Iris pigment epithelial cell (primary cell): ENCODE measurements at regions not wholly inside any gene's neighbourhood (a gene's known extent, or its start where the extent isn't known, plus 50 kb on each side); places are given as distances from the start of the nearest gene placed in this dataset.

Experiments used
- DNase-seq: peaks from one replicate; pipeline ENCODE4 v3.0.0-alpha.2; 2011; ENCODE audit warnings: low read depth

DNA sequence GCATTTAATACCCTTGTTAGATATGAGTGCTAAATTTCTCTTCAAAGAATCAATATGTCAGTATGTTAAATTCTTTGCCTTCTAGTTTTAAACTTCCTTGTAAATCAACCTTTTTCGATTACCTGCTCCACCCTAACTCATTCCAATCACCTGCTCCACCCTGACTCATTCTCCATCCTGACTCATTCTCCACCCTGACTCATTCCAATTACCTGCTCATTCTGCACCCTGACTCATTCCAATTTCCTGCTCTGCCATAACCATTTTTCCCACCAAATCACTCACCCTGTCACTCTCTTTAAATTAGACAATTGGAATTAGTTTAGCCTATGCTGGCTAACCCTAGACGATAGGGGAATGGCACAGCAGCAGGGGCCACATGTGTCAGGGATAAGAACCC is 519.5 kb upstream of the LRRC4C start:
- no peak for DNase-seq

DNA sequence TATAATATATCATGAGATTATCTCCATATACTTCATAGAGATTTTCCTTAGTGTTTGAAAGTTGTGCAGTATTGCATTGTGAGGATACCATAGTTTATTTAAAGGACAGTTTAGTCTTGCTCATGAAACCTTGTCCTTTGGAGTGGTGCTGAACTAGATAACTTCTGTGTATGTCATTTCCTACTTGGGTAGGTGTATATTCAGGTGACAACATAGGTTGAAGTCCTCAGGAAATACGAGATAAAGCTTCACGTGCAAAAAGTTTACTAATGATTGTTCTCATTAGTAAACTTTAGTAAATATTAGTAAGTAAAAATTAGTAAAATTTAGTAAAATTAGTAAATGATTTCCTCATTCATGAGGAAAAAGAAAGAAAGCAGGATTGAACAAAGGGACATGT is 521.3 kb upstream of the LRRC4C start:
- DNase-seq, result no peak

DNA sequence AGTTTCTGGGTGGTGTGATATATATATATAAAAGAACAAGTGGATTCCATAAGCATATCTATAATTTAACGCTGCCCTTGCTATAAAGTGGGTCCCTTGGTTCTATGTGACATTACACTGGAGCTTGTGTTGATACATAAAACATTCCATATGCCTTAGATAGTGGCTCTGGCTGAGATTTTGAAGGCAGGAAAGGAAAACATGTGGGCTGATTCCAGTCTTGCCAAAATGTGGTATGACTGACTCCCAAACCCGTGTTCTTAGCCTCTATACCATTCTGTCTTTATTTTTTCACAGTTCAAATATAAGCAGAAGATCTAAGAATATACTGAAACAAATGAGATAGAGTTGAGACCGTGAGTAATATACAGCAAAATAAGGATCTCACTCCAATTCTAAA is 522.8 kb upstream of the LRRC4C start:
- no peak for DNase-seq

DNA sequence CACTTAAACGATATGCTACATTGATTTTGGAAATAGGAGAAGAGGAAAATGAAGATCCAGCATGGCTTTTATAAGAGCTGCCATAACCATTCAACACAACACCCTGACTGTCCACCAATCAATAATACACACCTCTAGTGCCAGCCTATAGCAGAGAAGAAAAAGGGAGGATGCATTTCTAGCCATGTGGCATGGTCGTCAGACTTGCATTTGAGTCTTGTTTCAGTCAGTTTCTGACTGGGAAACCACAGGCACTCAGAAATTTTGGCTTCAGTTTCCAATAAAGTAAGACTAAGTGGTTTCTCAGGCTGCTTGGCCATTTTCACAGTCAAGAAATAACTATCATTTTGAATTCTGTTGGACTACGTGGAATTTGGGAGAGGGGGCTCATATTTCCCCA is 523.5 kb upstream of the LRRC4C start:
- DNase-seq, result no peak

DNA sequence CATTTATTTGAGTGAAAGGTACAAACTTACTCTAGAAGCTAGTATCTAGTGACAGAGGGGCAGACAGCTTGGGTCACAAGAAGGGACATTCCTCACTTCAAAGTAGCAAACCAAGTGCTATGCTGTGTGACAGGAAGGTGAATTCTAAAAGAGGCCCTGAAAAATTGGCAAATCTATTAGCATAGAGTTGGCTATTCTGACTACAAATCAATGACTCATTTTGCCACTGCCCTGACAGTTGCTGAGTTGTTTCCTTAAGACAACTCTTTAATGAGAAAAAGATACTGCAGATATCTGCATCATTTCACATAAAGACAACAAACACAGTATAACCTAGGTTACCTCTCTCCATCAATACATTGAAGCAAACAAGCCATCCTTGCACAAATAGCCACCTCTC is 524.0 kb upstream of the LRRC4C start:
- no peak for DNase-seq

DNA sequence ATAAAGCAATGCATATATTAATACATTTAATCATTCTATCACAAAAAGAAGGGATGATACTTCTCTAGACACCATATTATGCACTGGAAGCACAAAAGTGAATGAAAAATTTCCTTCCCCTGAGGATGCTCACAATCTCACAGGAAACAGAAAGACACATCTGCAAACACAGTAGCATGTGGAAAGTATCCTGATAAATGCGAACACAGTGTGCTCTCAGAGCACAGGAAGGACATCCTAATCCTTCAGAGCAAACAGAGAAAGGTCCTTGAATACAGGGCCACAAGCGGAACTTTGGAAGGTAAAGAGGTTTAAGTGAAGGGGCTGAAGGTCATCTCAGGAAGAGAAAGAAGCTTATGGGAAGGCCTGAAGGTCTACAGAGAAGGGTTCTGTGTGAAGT is 524.6 kb upstream of the LRRC4C start:
- DNase-seq, result no peak

DNA sequence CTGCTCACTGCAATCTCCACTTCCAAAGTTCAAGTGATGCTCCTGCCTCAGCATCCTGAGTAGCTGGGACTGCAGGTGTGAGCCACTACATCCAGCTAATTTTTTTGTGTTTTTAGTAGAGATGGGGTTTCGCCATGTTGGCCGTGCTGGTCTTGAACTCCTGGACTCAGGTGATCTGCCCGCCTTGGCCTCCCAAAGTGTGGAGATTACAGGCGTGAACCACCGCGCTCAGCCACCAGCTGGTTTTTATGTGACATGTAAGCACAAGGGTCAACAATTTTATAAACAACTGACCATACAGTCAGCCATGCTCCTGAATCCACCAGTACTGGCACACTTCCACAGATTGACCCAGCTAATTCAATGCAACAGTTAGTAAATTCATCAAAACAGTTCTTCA is 526.3 kb upstream of the LRRC4C start:
- DNase-seq, result no peak

DNA sequence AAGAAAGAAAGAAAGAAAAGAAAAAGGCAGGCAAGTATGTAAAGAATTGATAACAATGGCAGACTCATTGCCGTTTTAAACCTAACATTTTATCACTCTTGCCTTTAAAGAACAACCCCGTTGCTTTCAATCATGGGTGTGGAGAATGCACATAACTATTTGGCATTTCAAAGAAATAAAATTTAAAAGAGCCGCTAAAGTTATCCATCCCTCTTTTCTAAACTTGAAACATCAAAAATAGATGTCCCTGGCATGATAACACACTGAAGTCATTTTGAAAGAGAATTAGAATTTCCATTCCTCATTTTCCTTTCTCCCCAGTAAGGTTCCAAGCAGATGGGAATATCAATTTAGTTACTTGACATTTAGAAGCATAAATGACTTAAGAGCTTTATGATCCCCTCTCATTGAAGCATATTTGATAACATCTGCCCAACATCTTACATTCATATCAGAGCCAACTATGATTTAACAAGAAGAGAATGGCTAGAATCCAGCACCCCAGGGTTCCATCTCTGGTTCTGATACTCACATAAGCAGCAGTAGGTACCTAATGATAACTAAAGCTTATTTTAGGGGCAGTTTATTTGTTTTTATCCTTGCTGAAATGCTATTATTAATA is 529.6 kb upstream of the LRRC4C start:
- no peak for DNase-seq

DNA sequence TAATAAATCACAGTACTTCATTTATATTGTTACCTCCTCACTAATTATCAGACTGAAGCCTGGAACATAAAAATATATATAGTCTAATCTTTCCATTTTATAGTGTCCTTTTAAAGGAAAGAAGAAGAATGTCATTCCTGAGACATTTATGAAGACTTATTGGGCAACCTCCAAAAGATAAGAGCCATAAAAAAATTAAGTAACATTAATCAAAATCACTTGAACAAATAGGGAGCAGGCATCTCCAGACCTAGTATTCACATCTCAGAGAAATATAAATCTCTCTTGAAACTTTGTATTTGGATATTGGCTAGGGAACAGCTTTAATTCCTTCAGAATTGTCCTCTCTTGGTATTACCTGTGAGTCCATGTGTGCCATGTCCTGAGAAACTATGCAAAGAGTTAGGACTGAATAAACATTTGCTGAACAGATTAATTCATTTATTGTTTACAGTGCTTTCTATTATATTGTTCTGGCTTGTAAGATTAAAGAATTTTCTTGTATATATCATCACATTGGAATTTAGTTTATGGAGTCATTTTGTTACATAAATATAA is 530.5 kb upstream of the LRRC4C start:
- DNase-seq, result no peak

DNA sequence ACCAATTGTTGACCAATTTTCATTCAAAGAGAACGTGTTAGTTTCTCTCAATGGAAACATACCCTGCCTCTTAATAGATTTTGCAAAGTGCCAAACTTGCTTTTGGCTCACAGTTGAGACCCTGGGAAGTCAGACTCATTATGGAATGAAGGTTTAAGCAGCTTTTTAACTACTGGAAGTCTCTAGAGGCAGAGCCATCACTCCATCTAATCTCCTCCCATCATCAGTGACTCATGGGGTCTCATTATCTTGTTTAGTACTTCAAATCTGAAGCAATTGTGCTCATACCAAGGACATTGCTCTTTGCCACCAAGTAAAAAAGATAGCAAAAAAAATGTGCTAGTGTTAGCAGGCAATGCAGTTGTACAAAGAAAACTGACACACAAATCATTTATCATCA is 537.1 kb upstream of the LRRC4C start:
- no peak for DNase-seq

DNA sequence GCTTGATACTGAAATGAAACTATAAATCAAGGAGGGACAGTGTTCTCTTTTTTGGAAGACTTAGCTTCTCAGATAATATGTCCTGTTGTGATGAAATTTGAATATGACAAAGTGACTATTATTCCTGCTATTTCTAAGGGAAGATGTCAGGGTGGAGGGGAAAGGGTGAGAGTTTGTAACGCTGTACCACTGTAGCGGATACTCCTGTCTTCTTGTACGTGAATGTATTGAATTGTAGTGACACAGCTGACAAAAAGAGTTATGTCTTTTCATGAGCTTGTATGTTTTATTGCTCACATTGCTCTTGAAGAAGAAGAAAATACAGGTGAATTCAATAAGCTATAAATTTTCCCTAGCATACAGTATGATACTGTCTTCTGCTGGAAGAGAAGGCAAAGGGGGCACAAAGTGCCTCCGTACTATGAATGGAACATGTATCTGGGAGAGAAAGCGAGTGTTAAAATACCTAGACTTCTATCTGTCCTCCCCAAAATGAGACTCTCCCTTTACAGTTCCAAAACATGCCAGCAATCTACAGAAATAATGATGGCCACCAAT is 538.5 kb upstream of the LRRC4C start:
- DNase-seq, result no peak

DNA sequence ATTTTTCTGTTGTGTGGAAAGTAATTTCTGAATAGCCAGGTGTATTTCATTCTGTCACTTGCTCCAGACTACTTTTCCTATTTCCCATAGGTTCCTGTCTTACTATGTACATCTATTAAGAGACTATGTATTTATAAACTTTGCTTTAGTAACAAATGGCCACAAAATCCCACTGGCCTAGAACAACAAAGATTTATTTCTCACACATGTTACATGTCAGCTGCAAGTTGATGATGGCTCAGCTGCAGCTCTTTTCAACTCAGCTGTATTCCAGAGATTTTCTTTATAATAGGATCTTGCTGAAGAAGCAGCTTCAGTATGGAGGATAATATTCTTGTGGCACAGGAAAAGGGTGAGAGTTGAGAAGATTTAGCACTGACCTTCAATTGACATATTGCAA is 539.6 kb upstream of the LRRC4C start:
- DNase-seq, result no peak

DNA sequence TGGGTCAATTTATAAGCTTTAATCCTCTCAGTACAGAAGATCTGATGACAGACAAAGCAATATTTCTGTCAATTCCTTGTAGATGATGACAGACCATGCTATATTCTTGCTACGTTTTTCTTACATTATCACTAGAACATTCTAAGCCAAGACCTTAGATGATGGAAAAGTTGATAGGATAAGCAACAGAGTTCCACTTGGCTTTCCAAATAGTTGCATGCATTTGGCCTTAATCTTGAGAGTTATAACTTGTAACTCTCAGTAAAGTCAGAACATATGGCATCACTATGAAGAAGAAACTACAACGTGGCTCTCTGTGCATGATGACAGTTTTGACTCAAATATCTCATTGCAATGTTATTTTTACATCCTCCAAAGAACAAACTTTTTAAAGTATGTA is 544.3 kb upstream of the LRRC4C start:
- no peak for DNase-seq

DNA sequence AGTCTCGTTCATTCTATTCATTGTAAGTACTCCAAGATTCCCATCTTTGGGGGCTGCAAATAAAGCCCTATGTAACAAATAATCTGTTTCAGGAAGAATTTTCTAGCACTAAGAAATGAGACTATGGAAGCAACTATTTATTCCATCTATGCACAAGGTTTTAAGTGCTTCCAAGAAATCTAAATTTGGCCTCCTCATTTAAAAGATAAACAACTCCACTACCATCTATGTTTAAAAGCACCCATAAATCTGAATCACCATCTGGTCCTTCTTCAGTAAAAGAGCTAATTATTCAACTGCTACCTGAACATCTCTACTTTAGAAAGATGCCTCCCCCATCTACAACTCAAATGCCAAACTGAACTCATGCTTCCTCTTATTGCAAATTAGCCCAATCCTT is 547.3 kb upstream of the LRRC4C start:
- no peak for DNase-seq

DNA sequence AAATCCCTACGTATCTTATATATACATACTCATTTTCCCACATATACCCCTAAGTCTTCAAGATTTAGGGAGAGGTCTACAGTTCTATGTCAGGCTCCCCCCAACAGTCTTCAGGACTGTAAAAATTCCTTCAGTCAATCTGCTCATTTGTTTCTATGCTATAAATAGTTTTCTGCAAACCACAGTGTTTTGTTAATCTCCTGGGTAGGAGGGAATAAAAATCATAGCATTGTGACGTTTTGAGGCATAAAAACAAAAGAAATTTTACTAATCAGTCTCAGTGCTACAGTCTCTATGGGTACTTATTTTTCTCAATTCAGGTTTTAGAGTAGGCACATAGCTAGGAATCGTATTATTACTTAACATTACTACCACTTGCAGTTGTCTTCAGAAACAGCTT is 552.8 kb upstream of the LRRC4C start:
- no peak for DNase-seq

DNA sequence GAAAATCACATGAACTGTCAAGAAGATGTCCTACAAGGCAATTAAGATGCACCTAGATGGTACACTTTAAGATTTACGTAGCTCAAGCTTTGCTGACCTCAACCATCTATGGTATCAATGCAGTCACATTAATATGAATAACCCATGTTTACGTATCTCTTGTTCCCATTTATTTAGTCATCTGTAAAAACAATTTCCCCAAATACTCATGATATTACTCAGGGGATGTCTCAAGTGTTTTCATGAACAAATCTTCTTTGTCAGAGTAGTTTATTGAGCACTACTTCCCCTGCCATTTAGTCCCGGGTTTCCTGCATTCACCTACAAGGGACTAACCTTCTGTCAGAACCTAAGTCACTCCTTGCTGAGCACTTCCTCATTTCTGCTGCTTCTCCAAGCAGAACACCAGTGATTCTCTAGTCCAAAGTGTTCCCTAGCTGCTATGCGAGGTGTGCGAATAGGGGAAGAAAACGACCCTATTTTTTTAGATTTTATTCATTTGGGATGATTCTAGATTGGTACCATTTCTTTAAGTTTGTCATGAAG is 554.3 kb upstream of the LRRC4C start:
- DNase-seq, result no peak

DNA sequence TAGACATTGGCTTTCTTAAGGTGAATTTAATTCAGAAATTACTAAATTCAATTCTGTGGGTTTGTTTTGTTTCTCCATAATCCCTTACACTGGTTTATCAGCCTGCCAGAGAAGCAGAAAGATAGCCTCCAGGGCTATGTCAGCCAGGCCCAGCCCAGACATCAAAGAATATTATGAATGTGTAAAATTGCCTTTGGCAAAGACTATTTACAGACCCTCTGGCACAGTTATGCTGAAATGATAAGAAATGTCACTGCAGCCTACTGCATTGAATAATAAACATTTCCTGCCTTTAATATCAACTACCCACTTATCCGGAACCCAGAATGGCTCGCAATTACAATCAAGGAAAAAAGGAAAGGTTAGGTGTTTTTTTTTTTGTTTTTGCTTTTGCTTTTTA is 562.5 kb upstream of the LRRC4C start:
- no peak for DNase-seq

DNA sequence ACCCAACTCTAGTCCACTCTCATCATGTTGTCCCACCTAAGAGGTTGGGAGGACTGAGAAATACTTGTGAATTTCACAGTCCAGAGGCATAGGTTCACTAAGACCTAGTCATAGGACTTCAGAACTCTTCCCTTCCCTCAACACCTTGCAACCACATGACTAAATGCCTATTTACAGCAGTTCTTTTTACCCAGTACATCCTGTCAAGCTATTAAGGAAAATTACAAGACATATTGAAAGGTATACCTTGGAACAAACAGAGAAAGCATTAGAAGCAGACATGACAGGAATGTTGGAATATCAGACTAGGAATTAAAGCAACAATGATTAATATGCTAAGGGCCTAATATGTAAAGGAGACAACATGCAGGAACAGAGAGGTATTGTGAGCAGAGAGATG is 563.8 kb upstream of the LRRC4C start:
- no peak for DNase-seq

DNA sequence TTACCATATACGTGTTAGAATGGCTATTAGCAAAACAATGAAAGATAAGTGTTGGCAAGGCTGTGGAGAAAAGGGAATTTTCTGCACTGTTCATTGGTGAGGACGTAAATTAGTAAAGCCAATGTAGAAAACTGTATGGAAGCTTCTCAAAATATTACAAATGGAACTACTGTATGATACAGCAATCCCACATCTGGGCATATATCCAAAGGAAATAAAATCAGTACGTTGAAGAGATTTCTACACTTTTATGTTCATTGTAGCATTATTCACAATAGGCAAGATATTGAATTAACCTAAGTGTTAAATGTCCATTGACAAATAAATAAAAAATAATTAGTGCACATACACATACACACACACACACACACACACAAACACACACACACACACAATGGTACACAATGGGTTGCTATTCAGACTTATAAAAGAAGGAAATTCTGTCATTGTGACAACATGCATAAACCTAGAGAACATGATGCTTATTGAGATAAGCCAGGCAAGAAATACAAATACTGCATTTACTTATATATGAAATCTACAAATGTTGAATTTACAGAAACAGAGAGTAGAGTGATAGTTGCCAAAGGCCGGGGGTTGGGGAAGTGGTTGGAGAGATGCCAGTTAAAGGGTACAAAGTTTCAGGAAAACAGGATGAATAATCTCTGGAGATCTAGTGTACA is 565.8 kb upstream of the LRRC4C start:
- no peak for DNase-seq

DNA sequence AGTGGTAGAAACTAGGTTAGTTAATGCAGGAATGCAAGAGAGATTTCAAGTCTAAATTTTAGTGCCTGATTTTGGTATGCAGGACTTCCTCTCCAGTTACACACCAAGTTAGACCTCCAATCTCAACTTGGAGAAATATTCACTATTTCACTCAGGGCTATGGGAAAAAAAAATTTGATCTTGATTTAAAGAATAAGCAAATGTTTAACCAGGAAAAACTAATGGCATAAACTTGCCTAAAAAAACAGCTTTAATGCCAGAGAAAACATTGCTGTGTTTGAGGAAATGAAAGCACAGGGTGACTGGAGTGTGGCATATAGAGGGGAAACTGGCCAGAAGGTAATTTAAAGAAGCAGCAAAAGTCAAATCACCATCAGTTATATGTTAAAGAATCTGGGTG is 575.4 kb upstream of the LRRC4C start:
- no peak for DNase-seq

DNA sequence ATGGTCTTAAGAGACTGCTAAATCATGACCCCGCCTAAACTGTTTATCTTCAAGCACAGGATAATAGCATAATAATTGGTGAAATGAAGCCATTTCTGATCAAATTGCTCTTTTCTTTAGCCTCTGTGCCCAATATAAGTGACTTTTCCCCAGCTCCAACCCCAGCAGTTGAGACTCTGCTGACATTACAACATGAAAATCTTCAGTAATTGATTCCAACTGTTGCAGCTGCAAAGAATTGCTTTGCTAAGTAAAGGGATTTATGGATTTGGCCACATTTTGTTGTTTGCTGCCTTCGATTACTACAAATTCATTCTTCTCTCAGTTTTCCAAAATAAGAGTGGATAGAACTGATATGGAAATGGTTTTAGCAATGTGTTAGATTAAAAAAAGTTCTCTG is 576.7 kb upstream of the LRRC4C start:
- no peak for DNase-seq

DNA sequence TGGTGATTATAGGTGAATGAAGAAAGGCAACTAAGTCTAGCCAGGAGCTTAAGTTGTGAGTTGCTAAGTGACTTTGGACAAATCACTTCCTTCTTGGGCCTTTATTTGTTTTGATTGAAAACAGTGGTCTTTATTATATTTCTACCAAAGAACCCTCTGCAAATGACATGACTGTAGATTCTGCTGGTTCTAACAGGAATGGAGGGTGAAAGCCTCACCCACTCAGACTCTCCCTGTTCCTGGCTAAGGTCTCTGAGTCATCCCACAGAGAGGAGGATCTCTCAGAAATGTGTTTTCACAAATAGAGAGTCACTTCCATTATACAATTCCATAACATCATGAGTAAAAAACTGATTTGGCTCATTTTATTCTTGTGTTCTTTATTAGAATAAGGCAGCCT is 583.9 kb upstream of the LRRC4C start:
- no peak for DNase-seq
